ENCODE measurements at regions not wholly inside any gene's neighbourhood (a gene's known extent, or its start where the extent isn't known, plus 50 kb on each side); places are given as distances from the start of the nearest gene placed in this dataset.

DNA sequence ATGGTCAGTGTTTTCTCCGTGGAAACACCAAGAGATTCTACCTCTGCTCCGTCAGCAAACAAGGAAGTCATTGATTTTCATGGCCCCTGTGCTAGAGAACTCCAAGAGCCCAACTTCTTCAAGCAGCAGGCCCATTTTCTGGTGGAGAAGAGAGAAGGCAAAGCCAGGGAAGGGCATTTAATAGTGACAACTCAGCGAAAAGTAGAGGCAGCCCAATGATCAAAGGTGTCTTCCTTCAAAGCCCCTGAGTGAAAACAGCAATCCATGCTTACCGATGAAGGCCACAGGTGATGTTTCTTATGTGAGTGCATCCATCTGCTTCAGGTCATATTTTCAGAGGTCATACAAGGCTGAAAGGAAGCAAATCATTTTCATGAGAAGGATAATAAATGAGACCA, 77.3 kb downstream of the VCPKMT start:
- TF ChIP-seq, protein P1, sequence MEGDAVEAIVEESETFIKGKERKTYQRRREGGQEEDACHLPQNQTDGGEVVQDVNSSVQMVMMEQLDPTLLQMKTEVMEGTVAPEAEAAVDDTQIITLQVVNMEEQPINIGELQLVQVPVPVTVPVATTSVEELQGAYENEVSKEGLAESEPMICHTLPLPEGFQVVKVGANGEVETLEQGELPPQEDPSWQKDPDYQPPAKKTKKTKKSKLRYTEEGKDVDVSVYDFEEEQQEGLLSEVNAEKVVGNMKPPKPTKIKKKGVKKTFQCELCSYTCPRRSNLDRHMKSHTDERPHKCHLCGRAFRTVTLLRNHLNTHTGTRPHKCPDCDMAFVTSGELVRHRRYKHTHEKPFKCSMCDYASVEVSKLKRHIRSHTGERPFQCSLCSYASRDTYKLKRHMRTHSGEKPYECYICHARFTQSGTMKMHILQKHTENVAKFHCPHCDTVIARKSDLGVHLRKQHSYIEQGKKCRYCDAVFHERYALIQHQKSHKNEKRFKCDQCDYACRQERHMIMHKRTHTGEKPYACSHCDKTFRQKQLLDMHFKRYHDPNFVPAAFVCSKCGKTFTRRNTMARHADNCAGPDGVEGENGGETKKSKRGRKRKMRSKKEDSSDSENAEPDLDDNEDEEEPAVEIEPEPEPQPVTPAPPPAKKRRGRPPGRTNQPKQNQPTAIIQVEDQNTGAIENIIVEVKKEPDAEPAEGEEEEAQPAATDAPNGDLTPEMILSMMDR (conservative IDR thresholded peaks at IDR 0.05; ENCODE audit: low read length), result no peak
- TF ChIP-seq EZH2phosphoT487 (IDR thresholded peaks at IDR 0.05; ENCODE audit: borderline replicate concordance, low read depth, low read length), result no peak
